ENCODE measurements at regions not wholly inside any gene's neighbourhood (a gene's known extent, or its start where the extent isn't known, plus 50 kb on each side); places are given as distances from the start of the nearest gene placed in this dataset.
A peak's percentile ranks its signal among the peaks of the same experiment; 100 is the strongest.

DNA sequence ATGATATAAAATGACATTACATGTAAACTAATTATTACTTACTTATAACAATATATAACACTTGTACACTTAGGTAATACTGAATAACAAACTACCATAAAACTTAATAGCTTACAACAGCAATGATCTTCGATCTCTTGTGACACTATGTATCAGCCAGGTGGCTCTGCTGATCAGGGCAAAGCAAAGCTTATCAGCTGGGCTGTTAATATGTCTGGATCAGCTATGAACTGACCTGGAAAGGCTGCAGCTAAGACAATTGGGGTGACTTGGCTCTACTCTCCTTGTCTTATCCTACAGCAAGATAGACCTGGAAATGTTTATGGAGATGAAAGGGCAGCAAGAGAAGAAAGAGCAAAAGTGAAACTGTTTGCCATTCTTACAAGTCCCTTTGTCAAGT is 511.3 kb downstream of the TLR4 start:
- H3K9ac ChIP-seq (ENCODE audit: insufficient read length, low read depth): no peak overlapping the region
- H3K4me1 ChIP-seq (ENCODE audit: insufficient read depth, insufficient read length): no peaks in the 10 kb centered on the region
- DNase-seq (ENCODE audit: low read depth, low spot score): no peak
- TF ChIP-seq YY1 (IDR thresholded peaks at IDR 0.05; ENCODE audit: insufficient read depth, insufficient read length): no peak
- TF ChIP-seq ZNF274 (IDR thresholded peaks at IDR 0.05; ENCODE audit: low read depth, low read length): no peak
- no peak for TF ChIP-seq SUZ12 (IDR thresholded peaks at IDR 0.05; ENCODE audit: extremely low read depth, insufficient read depth, insufficient read length)
- no peaks in the 10 kb centered on the region for H3K9me3 ChIP-seq (ENCODE audit: insufficient read depth, low read length)
- H3K27me3 ChIP-seq (ENCODE audit: insufficient read depth, insufficient read length): no peaks in the 10 kb centered on the region
- H3K36me3 ChIP-seq (ENCODE audit: insufficient read depth, insufficient read length, low read length): no peaks in the 10 kb centered on the region
- H3K4me3 ChIP-seq (ENCODE audit: insufficient read length, low read depth): no peak overlapping the region

DNA sequence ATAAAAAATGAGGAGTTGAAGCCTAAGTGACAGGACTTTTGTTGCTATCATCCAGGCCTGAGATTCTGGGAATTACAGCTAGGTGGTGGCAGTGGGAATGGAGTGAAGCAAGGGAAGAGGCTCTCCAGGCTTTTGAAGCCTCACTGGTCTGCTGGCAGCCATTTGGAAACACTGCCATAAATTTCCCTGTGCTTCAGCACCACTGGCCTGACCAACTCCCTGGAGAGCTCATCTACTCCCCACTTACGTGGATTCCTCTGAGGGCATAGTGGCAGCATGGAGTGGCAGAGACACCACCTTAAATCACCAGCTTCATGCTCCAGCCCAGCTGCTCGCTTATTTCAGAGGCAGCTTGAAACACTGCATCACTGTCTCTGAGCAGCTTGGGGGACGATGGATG is 518.2 kb downstream of the TLR4 start:
- H3K9me3 ChIP-seq (ENCODE audit: insufficient read depth, low read length): no peaks in the 10 kb centered on the region
- peak; percentile 20 for DNase-seq (ENCODE audit: low read depth, low spot score)
- TF ChIP-seq ZNF274 (IDR thresholded peaks at IDR 0.05; ENCODE audit: low read depth, low read length): no peak
- no peak for TF ChIP-seq SUZ12 (IDR thresholded peaks at IDR 0.05; ENCODE audit: extremely low read depth, insufficient read depth, insufficient read length)
- TF ChIP-seq YY1 (IDR thresholded peaks at IDR 0.05; ENCODE audit: insufficient read depth, insufficient read length): peak; percentile 15
- no peaks in the 10 kb centered on the region for H3K36me3 ChIP-seq (ENCODE audit: insufficient read depth, insufficient read length, low read length)
- no peaks in the 10 kb centered on the region for H3K4me1 ChIP-seq (ENCODE audit: insufficient read depth, insufficient read length)
- H3K27me3 ChIP-seq (ENCODE audit: insufficient read depth, insufficient read length): no peaks in the 10 kb centered on the region
- H3K9ac ChIP-seq (ENCODE audit: insufficient read length, low read depth): no peak overlapping the region
- no peak overlapping the region for H3K4me3 ChIP-seq (ENCODE audit: insufficient read length, low read depth)

DNA sequence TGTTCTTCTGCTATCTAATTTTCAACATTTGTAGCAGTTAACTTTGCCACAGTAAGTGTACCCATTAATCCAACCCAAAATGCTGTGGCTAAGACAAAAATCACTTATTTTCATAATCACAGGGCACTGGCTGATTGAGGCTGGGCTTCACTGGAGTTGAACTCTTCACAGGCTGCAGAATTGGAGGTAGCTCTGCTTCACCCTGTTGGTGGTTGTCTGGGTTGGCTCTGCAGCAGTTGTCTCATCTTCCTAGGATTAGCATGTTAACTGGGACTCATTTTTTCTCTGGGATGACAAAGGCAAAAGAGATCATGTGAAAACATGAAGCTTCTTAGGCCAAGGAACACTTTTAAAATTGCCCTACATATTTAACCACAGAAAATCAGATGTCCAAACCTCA is 518.9 kb downstream of the TLR4 start:
- no peak overlapping the region for H3K9ac ChIP-seq (ENCODE audit: insufficient read length, low read depth)
- H3K36me3 ChIP-seq (ENCODE audit: insufficient read depth, insufficient read length, low read length): no peaks in the 10 kb centered on the region
- DNase-seq (ENCODE audit: low read depth, low spot score): no peak
- H3K9me3 ChIP-seq (ENCODE audit: insufficient read depth, low read length): no peaks in the 10 kb centered on the region
- H3K4me1 ChIP-seq (ENCODE audit: insufficient read depth, insufficient read length): no peaks in the 10 kb centered on the region
- TF ChIP-seq SUZ12 (IDR thresholded peaks at IDR 0.05; ENCODE audit: extremely low read depth, insufficient read depth, insufficient read length): no peak
- no peak for TF ChIP-seq YY1 (IDR thresholded peaks at IDR 0.05; ENCODE audit: insufficient read depth, insufficient read length)
- no peak for TF ChIP-seq ZNF274 (IDR thresholded peaks at IDR 0.05; ENCODE audit: low read depth, low read length)
- no peaks in the 10 kb centered on the region for H3K27me3 ChIP-seq (ENCODE audit: insufficient read depth, insufficient read length)
- no peak overlapping the region for H3K4me3 ChIP-seq (ENCODE audit: insufficient read length, low read depth)

DNA sequence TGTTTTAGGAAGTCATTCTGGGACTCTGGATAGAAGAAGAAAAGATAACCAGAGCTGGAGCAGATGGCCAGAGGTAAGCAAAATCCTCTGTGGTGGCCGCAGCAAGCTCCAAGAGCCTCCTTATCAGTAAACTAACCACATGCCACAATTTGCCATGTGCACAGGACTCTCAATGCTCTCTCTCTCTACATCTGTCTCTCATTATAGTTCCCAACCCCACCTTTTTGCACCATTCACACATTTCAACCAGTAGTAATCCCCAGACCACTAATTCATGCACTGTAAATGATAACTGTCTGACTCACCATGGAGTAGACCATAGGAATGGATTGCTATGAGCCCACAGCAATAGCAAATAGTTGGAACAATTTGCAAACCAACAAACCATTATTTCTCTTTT is 526.1 kb downstream of the TLR4 start:
- no peaks in the 10 kb centered on the region for H3K27me3 ChIP-seq (ENCODE audit: insufficient read depth, insufficient read length)
- H3K9ac ChIP-seq (ENCODE audit: insufficient read length, low read depth): no peak overlapping the region
- DNase-seq (ENCODE audit: low read depth, low spot score): no peak
- H3K4me3 ChIP-seq (ENCODE audit: insufficient read length, low read depth): no peak overlapping the region
- TF ChIP-seq YY1 (IDR thresholded peaks at IDR 0.05; ENCODE audit: insufficient read depth, insufficient read length): no peak
- no peaks in the 10 kb centered on the region for H3K9me3 ChIP-seq (ENCODE audit: insufficient read depth, low read length)
- H3K36me3 ChIP-seq (ENCODE audit: insufficient read depth, insufficient read length, low read length): no peaks in the 10 kb centered on the region
- no peaks in the 10 kb centered on the region for H3K4me1 ChIP-seq (ENCODE audit: insufficient read depth, insufficient read length)

DNA sequence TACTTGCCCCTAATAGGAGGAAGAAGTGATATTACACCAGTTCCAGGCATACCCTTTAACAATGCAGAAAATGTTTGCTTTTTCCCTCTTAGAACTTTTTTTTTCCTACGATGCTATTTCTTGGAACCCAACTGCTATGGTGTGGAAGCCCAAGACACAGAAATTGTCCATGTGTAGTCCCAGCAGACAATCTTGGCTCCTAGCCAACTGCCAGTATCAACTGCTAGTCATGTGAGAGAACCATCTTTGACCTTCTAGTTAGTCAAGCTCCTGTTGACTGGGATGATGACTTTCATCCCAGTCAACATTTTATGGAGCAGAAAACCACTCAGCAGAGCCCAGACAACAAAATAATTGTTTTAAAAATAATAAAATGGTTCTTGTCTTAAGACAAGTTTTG is 532.4 kb downstream of the TLR4 start:
- H3K36me3 ChIP-seq (ENCODE audit: insufficient read depth, insufficient read length, low read length): no peaks in the 10 kb centered on the region
- no peaks in the 10 kb centered on the region for H3K27me3 ChIP-seq (ENCODE audit: insufficient read depth, insufficient read length)
- H3K9me3 ChIP-seq (ENCODE audit: insufficient read depth, low read length): peaks cover 7% of the 10 kb centered on the region; the same call in 1 of the 2 replicates
- TF ChIP-seq SUZ12 (IDR thresholded peaks at IDR 0.05; ENCODE audit: extremely low read depth, insufficient read depth, insufficient read length) (no peak), ZNF274 (IDR thresholded peaks at IDR 0.05; ENCODE audit: low read depth, low read length) (no peak), YY1 (IDR thresholded peaks at IDR 0.05; ENCODE audit: insufficient read depth, insufficient read length) (no peak)
- H3K4me3 ChIP-seq (ENCODE audit: insufficient read length, low read depth): no peak overlapping the region
- no peak overlapping the region for H3K9ac ChIP-seq (ENCODE audit: insufficient read length, low read depth)
- H3K4me1 ChIP-seq (ENCODE audit: insufficient read depth, insufficient read length): no peaks in the 10 kb centered on the region
- DNase-seq (ENCODE audit: low read depth, low spot score): no peak

DNA sequence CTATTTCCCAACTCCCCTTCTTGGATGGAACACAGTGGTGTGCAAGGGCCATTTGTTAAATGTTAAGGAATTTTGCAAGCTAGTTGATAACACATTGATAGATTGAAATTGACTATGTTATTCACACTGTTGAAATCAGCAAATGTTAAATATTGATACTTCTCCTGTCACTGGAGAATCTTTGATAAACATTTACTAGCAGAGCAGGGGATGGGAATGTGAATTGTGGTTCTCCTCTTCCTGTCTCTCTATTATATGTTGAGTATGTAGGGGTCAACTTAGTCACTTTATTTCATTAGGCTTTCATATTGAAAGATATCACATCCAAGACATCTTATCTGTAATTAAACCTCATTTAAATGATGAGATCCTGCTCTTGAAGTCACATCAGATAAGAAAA is 533.9 kb downstream of the TLR4 start:
- H3K9me3 ChIP-seq (ENCODE audit: insufficient read depth, low read length): peaks cover 21% of the 10 kb centered on the region; the same call in 1 of the 2 replicates
- H3K27me3 ChIP-seq (ENCODE audit: insufficient read depth, insufficient read length): no peaks in the 10 kb centered on the region
- H3K4me1 ChIP-seq (ENCODE audit: insufficient read depth, insufficient read length): no peaks in the 10 kb centered on the region
- H3K36me3 ChIP-seq (ENCODE audit: insufficient read depth, insufficient read length, low read length): no peaks in the 10 kb centered on the region
- TF ChIP-seq ZNF274 (IDR thresholded peaks at IDR 0.05; ENCODE audit: low read depth, low read length): no peak
- no peak for TF ChIP-seq SUZ12 (IDR thresholded peaks at IDR 0.05; ENCODE audit: extremely low read depth, insufficient read depth, insufficient read length)
- no peak for TF ChIP-seq YY1 (IDR thresholded peaks at IDR 0.05; ENCODE audit: insufficient read depth, insufficient read length)
- no peak overlapping the region for H3K4me3 ChIP-seq (ENCODE audit: insufficient read length, low read depth)
- H3K9ac ChIP-seq (ENCODE audit: insufficient read length, low read depth): no peak overlapping the region
- no peak for DNase-seq (ENCODE audit: low read depth, low spot score)

DNA sequence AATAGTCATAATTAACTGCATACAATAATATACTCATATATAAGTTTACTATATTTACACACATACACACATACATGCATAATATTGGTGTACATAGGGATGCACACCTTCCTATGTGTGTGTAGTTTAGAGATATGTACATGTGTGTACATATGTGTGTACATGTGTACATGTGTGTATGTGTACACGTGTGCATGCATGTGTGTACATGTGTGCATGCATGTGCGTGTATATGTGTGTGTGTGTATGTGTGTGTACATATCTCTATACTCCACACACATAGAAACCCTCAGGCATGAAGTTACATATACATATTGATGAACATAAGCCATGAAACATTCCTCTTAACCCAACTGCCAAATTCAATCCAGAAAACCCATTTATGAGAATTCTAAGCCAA is 547.8 kb downstream of the TLR4 start:
- Histone ChIP-seq H3K9ac (ENCODE audit: insufficient read length, low read depth) (no peak overlapping the region), H3K36me3 (ENCODE audit: insufficient read depth, insufficient read length, low read length) (no peaks in the 10 kb centered on the region), H3K9me3 (ENCODE audit: insufficient read depth, low read length) (no peaks in the 10 kb centered on the region; the same call in 1 of the 2 replicates), H3K27me3 (ENCODE audit: insufficient read depth, insufficient read length) (no peaks in the 10 kb centered on the region), H3K4me3 (ENCODE audit: insufficient read length, low read depth) (no peak overlapping the region), H3K4me1 (ENCODE audit: insufficient read depth, insufficient read length) (no peaks in the 10 kb centered on the region)
- no peak for TF ChIP-seq YY1 (IDR thresholded peaks at IDR 0.05; ENCODE audit: insufficient read depth, insufficient read length)
- no peak for TF ChIP-seq ZNF274 (IDR thresholded peaks at IDR 0.05; ENCODE audit: low read depth, low read length)
- TF ChIP-seq SUZ12 (IDR thresholded peaks at IDR 0.05; ENCODE audit: extremely low read depth, insufficient read depth, insufficient read length): no peak
- no peak for DNase-seq (ENCODE audit: low read depth, low spot score)

DNA sequence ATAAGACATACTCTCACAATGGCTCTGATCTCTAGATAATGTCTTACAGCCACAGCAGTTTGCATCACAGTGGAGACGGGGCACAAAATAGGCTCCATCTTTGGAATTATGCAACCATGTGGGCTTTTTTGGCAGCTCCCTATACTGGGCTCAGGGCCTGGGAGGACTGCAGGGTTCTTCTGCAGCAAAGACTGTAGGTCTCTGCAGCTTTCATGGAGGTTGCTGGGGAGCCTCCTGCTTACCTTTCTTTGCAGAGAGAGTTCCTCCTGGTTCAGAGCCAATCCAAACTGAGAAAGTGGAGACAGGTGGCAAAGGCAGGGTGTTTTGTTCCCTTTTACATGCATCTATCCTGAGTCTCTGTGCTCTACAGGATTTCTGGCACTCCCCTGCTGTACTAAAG is 558.0 kb downstream of the TLR4 start:
- Histone ChIP-seq H3K4me3 (ENCODE audit: insufficient read length, low read depth) (no peak overlapping the region), H3K4me1 (ENCODE audit: insufficient read depth, insufficient read length) (no peaks in the 10 kb centered on the region), H3K9me3 (ENCODE audit: insufficient read depth, low read length) (no peaks in the 10 kb centered on the region), H3K27me3 (ENCODE audit: insufficient read depth, insufficient read length) (no peaks in the 10 kb centered on the region), H3K9ac (ENCODE audit: insufficient read length, low read depth) (no peak overlapping the region), H3K36me3 (ENCODE audit: insufficient read depth, insufficient read length, low read length) (no peaks in the 10 kb centered on the region)
- DNase-seq (ENCODE audit: low read depth, low spot score): no peak
- no peak for TF ChIP-seq YY1 (IDR thresholded peaks at IDR 0.05; ENCODE audit: insufficient read depth, insufficient read length)
- no peak for TF ChIP-seq SUZ12 (IDR thresholded peaks at IDR 0.05; ENCODE audit: extremely low read depth, insufficient read depth, insufficient read length)
- TF ChIP-seq ZNF274 (IDR thresholded peaks at IDR 0.05; ENCODE audit: low read depth, low read length): no peak
